K562 (cell line): ENCODE measurements at regions not wholly inside any gene's neighbourhood (a gene's known extent, or its start where the extent isn't known, plus 50 kb on each side); places are given as distances from the start of the nearest gene placed in this dataset.

Experiments
- ATAC-seq: fragments of 200-7000 bp; cut with Tn5 transposase; 3 replicates; pipeline ENCODE4 v1.9.1; 2020; ENCODE audit warnings: moderate library complexity
- BruUV-seq: library from RNA; stranded (reverse); fragments of 400-500 nt; replicated peaks from 2 replicates; lab custom pipeline; 2021; lab: Mats Ljungman, UMichigan
- CTCF ChIA-PET: fragments of 300-600 bp; formaldehyde crosslinking; extraction: SDS; loops from one replicate; lab custom pipeline; 2021; ENCODE audit warnings: low intra/inter-chr PET ratio; lab: Yijun Ruan, JAX
- POLR2A ChIA-PET: fragments of 300-600, 350-650 bp; sonication (Branson Sonifier 250); formaldehyde crosslinking; extraction: SDS; loops from one replicate; lab custom pipeline; 2021; ENCODE audit warnings: antibody characterized with exemption, inconsistent platforms; lab: Yijun Ruan, JAX
- DNase-seq, 4 experiments: peaks; one replicate each; pipeline versions ENCODE4 v3.0.0 to v3.0.0-alpha.2; 2011 to 2018; ENCODE audit warnings: low spot score in 3 of 4, mixed read lengths in 3 of 4; ENCODE audit errors: extremely low read depth in 1 of 4
- FAIRE-seq: peaks from 2 replicates; lab custom pipeline; 2011; peaks lifted over from hg19 to GRCh38; lab: Jason Lieb, UNC
- H2AFZ ChIP-seq: 2 replicates; pipeline ENCODE4 v1.6.0; 2011; ENCODE audit warnings: low read depth, low read length, control low read depth, inconsistent platforms
- H3K27ac ChIP-seq: fragments of 200-600 bp; 3 replicates; pipeline ENCODE4 v1.8.0; 2011; ENCODE audit warnings: low read depth, mild to moderate bottlenecking, control low read depth, inconsistent platforms, low read length, moderate library complexity, mixed read lengths; ENCODE audit errors: extremely low read depth
- H3K27me3 ChIP-seq, 2 experiments: fragments of 300-600 bp in 1 of 2; 2 replicates in 1 of 2; 3 replicates in 1 of 2; pipeline versions ENCODE4 v1.6.0 to v1.8.0; 2011; ENCODE audit warnings: inconsistent platforms in 2 of 2, low read length in 2 of 2, mild to moderate bottlenecking in 1 of 2, mixed read lengths in 1 of 2, moderate library complexity in 1 of 2; ENCODE audit not compliant: control insufficient read depth in 2 of 2, insufficient read depth in 2 of 2
- H3K36me3 ChIP-seq: fragments of 300-600 bp; 3 replicates; pipeline ENCODE4 v1.8.0; 2011; ENCODE audit warnings: mild to moderate bottlenecking, low read length, inconsistent platforms; ENCODE audit not compliant: control insufficient read depth, insufficient read depth
- H3K4me1 ChIP-seq, 2 experiments: fragments of 200-600 bp in 1 of 2; replicated peaks in 1 of 2; 2 replicates in 1 of 2; 3 replicates in 1 of 2; pipeline versions ENCODE4 v1.5.1 to v1.8.0; 2011; ENCODE audit warnings: inconsistent platforms in 2 of 2, low read length in 2 of 2, mild to moderate bottlenecking in 1 of 2, mixed read lengths in 1 of 2, moderate library complexity in 1 of 2; ENCODE audit not compliant: control insufficient read depth in 2 of 2, insufficient read depth in 2 of 2
- H3K4me2 ChIP-seq: 2 replicates; pipeline ENCODE4 v1.6.1; 2011; ENCODE audit warnings: low read length, control low read depth, inconsistent platforms, mixed read lengths; ENCODE audit not compliant: insufficient read depth
- H3K4me3 ChIP-seq: fragments of 200-600 bp; sonication (generic), shearing (Covaris generic); 2 replicates; pipeline ENCODE4 v1.5.1; 2016; ENCODE audit warnings: control low read depth, inconsistent platforms
- H3K79me2 ChIP-seq: fragments of 200-600 bp; 3 replicates; pipeline ENCODE4 v1.8.0; 2011; ENCODE audit warnings: low read length, inconsistent platforms; ENCODE audit not compliant: control insufficient read depth, insufficient read depth
- H3K9ac ChIP-seq, 2 experiments: 2 replicates each; pipeline versions ENCODE4 v1.6.0 to v1.6.1; 2011; ENCODE audit warnings: low read depth in 2 of 2, low read length in 2 of 2, control low read depth in 1 of 2, inconsistent platforms in 1 of 2, mild to moderate bottlenecking in 1 of 2, mixed read lengths in 1 of 2; ENCODE audit not compliant: insufficient read depth in 1 of 2
- H3K9me1 ChIP-seq: one replicate; pipeline ENCODE4 v1.6.0; 2011; ENCODE audit warnings: inconsistent platforms, mild to moderate bottlenecking, low read length, moderate library complexity; ENCODE audit not compliant: control insufficient read depth, insufficient read depth
- H3K9me3 ChIP-seq: replicated peaks from 2 replicates; pipeline ENCODE4 v1.5.1; 2011; ENCODE audit warnings: low read depth, low read length, inconsistent platforms; ENCODE audit not compliant: control insufficient read depth, insufficient read depth
- H4K20me1 ChIP-seq: replicated peaks from 2 replicates; pipeline ENCODE4 v1.6.1; 2011; ENCODE audit warnings: low read length, inconsistent platforms, mixed read lengths; ENCODE audit not compliant: control insufficient read depth, insufficient read depth
- BMI1 ChIP-seq: fragments of 150-350 bp; IDR thresholded peaks from 2 replicates; pipeline ENCODE4 v1.6.1; 2014; ENCODE audit warnings: low read length
- CC2D1A ChIP-seq: fragments of 450-650 bp; IDR thresholded peaks from 2 replicates; pipeline ENCODE4 v1.6.1; 2017; ENCODE audit warnings: mild to moderate bottlenecking
- CLOCK ChIP-seq: fragments of 250-450 bp; sonication (Bioruptor Pico); IDR thresholded peaks from 2 replicates; pipeline ENCODE4 v1.4.0; 2020; ENCODE audit warnings: mild to moderate bottlenecking, moderate library complexity, borderline replicate concordance
- CTBP1 ChIP-seq: fragments of 450-650 bp; IDR thresholded peaks from 2 replicates; pipeline ENCODE4 v1.6.1; 2016; ENCODE audit warnings: borderline replicate concordance
- CTCFL ChIP-seq: IDR thresholded peaks from 2 replicates; pipeline ENCODE4 v1.6.1; 2011; ENCODE audit warnings: borderline replicate concordance, low read depth, mild to moderate bottlenecking, moderate library complexity, low read length; ENCODE audit not compliant: insufficient read depth, poor library complexity, severe bottlenecking
- HBP1 ChIP-seq: fragments of 450-650 bp; formaldehyde crosslinking; IDR thresholded peaks from 2 replicates; pipeline ENCODE4 v1.4.0; 2022; ENCODE audit warnings: missing genetic modification characterization
- HIVEP1 ChIP-seq: fragments of 250-450 bp; sonication (Bioruptor Pico); IDR thresholded peaks from 2 replicates; pipeline ENCODE4 v1.4.0; 2020; ENCODE audit warnings: mild to moderate bottlenecking
- SP2 ChIP-seq: IDR thresholded peaks from 2 replicates; pipeline ENCODE4 v1.6.1; 2011; ENCODE audit warnings: mild to moderate bottlenecking, low read depth, low read length, moderate library complexity; ENCODE audit not compliant: poor library complexity, severe bottlenecking; ENCODE audit errors: extremely low read depth
- TCF7L2 ChIP-seq: fragments of 150-350 bp; IDR thresholded peaks from 2 replicates; pipeline ENCODE4 v1.6.1; 2016; ENCODE audit warnings: low read depth, mild to moderate bottlenecking, low read length, moderate library complexity
- USF2 ChIP-seq: sonication (generic); formaldehyde crosslinking; IDR thresholded peaks from 2 replicates; pipeline ENCODE4 v1.5.0; 2020; ENCODE audit warnings: missing genetic modification reagents
- ZNF217 ChIP-seq: sonication (generic); formaldehyde crosslinking; IDR thresholded peaks from 2 replicates; pipeline ENCODE4 v1.8.0; 2022; ENCODE audit warnings: mild to moderate bottlenecking, missing genetic modification reagents
- ZNF445 ChIP-seq: fragments of 250-450 bp; sonication (Bioruptor Pico); IDR thresholded peaks from 2 replicates; pipeline ENCODE4 v1.4.0; 2020; ENCODE audit warnings: low read depth, mild to moderate bottlenecking, moderate library complexity
- WGBS: fragments of 100-300 bp; shearing (Covaris generic); methylation state at CpG from one replicate; pipeline ENCODE4 v1.1.6; 2016; ENCODE audit warnings: low coverage, mixed read lengths; ENCODE audit not compliant: insufficient coverage; ENCODE audit errors: missing lambda C conversion rate; 5-methylcytosine and 5-hydroxymethylcytosine counted together
- in situ Hi-C: fragments of 300-500 bp; cut with MboI; formaldehyde crosslinking; loops from 4 replicates; pipeline ENCODE4 v1.15.0; 2018; ENCODE audit warnings: inconsistent platforms, mixed read lengths
- intact Hi-C: fragments of 100-400 bp; cut with micrococcal nuclease; formaldehyde crosslinking; loops from 2 replicates; pipeline ENCODE4 v1.14.2; 2022

GRCh38 chr11:115884800-115885534 is 380.8 kb upstream of the CADM1 start:
- POLR2A ChIA-PET: interaction anchor here (1.1 kb wide), 1 partner anchor 12 kb away, joined by 3 read pairs; no protein-coding TSS in a partner anchor
- TF ChIP-seq SP2 (no peak), CC2D1A (no peak), ZNF217 (CRISPR knock-in tag) (no peak), TCF7L2 (no peak), USF2 (no peak), HIVEP1 (CRISPR knock-in tag) (no peak), CTBP1 (no peak), CTCFL (no peak), BMI1 (no peak), ZNF445 (CRISPR knock-in tag) (no peak), HBP1 (CRISPR knock-in tag) (no peak), CLOCK (CRISPR knock-in tag) (no peak)

More at GRCh38 chr11:115884800-115885534, 380.8 kb upstream of the CADM1 start:
- Histone ChIP-seq H3K36me3 (no peaks in the 10 kb centered on the region), H3K9ac (no peak overlapping the region), H3K4me1 (no peaks in the 10 kb centered on the region), H3K79me2 (no peaks in the 10 kb centered on the region), H3K27ac (no peak overlapping the region), H3K9me1 (no peaks in the 10 kb centered on the region), H2AFZ (no peak overlapping the region), H3K27me3 (no peaks in the 10 kb centered on the region), H3K4me2 (no peak overlapping the region), H4K20me1 (no peaks in the 10 kb centered on the region), H3K4me3 (no peak overlapping the region), H3K9me3 (no peaks in the 10 kb centered on the region)
- CTCF ChIA-PET: no interaction called here
- intact Hi-C loops (no loop called here), in situ Hi-C loops (no loop called here)
- DNase-seq (no peak), ATAC-seq (no peak), FAIRE-seq (no peak)
- WGBS: 0% methylated on average over 5 of the region's 5 CpGs
- BruUV-seq: no TSS peak
